ENCODE measurements at regions not wholly inside any gene's neighbourhood (a gene's known extent, or its start where the extent isn't known, plus 50 kb on each side); places are given as distances from the start of the nearest gene placed in this dataset.

GRCh38 chr2:210798180-210798579 is 241.8 kb downstream of the CPS1 start:
- Mint-ChIP-seq H3K9me3 (no peaks in the 10 kb centered on the region), H3K36me3 (ENCODE audit: low read depth) (no peaks in the 10 kb centered on the region), H3K27ac (no peak overlapping the region), H3K4me1 (no peaks in the 10 kb centered on the region), H3K27me3 (ENCODE audit: low read depth) (no peaks in the 10 kb centered on the region), H3K4me3 (no peak overlapping the region)
- TF ChIP-seq, protein P1, sequence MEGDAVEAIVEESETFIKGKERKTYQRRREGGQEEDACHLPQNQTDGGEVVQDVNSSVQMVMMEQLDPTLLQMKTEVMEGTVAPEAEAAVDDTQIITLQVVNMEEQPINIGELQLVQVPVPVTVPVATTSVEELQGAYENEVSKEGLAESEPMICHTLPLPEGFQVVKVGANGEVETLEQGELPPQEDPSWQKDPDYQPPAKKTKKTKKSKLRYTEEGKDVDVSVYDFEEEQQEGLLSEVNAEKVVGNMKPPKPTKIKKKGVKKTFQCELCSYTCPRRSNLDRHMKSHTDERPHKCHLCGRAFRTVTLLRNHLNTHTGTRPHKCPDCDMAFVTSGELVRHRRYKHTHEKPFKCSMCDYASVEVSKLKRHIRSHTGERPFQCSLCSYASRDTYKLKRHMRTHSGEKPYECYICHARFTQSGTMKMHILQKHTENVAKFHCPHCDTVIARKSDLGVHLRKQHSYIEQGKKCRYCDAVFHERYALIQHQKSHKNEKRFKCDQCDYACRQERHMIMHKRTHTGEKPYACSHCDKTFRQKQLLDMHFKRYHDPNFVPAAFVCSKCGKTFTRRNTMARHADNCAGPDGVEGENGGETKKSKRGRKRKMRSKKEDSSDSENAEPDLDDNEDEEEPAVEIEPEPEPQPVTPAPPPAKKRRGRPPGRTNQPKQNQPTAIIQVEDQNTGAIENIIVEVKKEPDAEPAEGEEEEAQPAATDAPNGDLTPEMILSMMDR (IDR thresholded peaks at IDR 0.05; ENCODE audit: unreplicated experiment in 3 of 3): no peak

DNA sequence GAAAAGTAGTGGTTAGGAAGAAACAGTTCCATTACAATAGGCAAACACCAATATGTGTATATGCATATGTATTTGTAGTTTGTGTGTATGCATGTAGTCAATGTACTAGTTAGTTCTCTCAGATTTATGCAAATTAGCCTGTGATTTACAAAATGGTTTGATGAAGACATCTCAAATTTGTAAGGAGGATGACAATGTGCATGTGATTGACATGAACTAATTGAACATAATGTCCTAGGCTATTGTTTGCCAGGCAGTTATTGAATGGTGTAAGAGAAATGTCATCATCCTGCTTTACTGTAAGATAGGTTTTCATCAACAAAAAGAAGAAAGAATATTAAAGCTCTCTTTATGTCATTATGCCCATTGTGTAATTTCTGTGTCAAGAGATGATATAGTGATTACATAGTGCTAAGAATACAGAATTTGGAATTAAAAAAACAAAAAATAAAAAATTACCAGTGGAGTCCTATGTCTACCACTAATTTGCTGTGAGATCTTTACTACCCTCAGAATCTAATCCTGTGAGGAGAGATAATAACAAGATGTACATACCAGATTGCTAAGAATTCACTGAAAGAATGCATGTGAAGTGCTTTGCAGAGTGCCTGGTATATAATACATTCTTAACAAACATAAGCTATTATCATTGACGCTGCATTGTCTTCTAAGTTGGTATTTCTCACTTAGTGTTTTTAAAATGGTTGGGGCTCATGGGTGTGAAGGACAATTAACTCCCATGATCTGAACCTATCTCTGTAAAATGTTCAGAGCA is 258.0 kb downstream of the CPS1 start:
- Mint-ChIP-seq H3K4me3 (no peak overlapping the region), H3K36me3 (ENCODE audit: low read depth) (no peaks in the 10 kb centered on the region), H3K4me1 (no peaks in the 10 kb centered on the region), H3K9me3 (peaks cover 5% of the 10 kb centered on the region), H3K27me3 (ENCODE audit: low read depth) (no peaks in the 10 kb centered on the region), H3K27ac (no peak overlapping the region)
- TF ChIP-seq, protein P1 (IDR thresholded peaks at IDR 0.05; ENCODE audit: unreplicated experiment in 3 of 3): no peak

DNA sequence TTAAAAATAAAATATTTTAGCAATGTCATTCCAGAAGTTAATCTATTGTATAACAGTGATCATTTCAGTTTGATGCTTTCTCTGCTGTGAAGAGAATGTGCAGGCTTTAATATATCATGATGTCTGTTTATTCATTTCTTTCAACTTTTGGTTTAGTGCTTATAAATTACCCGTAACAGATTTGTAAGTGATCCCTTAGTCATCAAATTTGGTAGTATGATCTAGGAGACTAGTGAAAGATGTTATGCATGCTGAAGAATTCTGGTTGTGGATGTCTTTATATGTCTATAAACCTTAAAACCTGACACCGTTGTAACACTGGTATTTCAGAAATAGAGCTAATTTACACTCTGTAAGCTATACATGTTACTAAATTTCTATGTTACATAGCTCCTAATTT is 260.4 kb downstream of the CPS1 start:
- Mint-ChIP-seq H3K9me3 (peaks cover 2% of the 10 kb centered on the region), H3K27ac (no peak overlapping the region), H3K4me3 (no peak overlapping the region), H3K36me3 (ENCODE audit: low read depth) (no peaks in the 10 kb centered on the region), H3K4me1 (no peaks in the 10 kb centered on the region), H3K27me3 (ENCODE audit: low read depth) (no peaks in the 10 kb centered on the region)
- TF ChIP-seq, protein P1 (IDR thresholded peaks at IDR 0.05; ENCODE audit: unreplicated experiment in 3 of 3): no peak

- H3K4me3 Mint-ChIP-seq: no peak overlapping the region
- H3K36me3 Mint-ChIP-seq (ENCODE audit: low read depth): no peaks in the 10 kb centered on the region
- peaks cover 2% of the 10 kb centered on the region for H3K9me3 Mint-ChIP-seq
- no peak overlapping the region for H3K27ac Mint-ChIP-seq
- H3K27me3 Mint-ChIP-seq (ENCODE audit: low read depth): no peaks in the 10 kb centered on the region
- TF ChIP-seq, protein P1 (IDR thresholded peaks at IDR 0.05; ENCODE audit: unreplicated experiment in 3 of 3): no peak
- no peaks in the 10 kb centered on the region for H3K4me1 Mint-ChIP-seq
Measured at GRCh38 chr2:210818473-210818872, 262.1 kb downstream of the CPS1 start.

- TF ChIP-seq, protein P1 (IDR thresholded peaks at IDR 0.05; ENCODE audit: unreplicated experiment in 3 of 3): no peak
- Mint-ChIP-seq H3K4me3 (no peak overlapping the region), H3K27ac (no peak overlapping the region)
Measured at GRCh38 chr2:210833403-210833802, 277.0 kb downstream of the CPS1 start.

GRCh38 chr2:210839034-210839433 is 282.6 kb downstream of the CPS1 start:
- Mint-ChIP-seq H3K27ac (no peak overlapping the region), H3K4me3 (no peak overlapping the region), H3K9me3 (no peaks in the 10 kb centered on the region), H3K27me3 (ENCODE audit: low read depth) (no peaks in the 10 kb centered on the region), H3K36me3 (ENCODE audit: low read depth) (no peaks in the 10 kb centered on the region), H3K4me1 (no peaks in the 10 kb centered on the region)
- TF ChIP-seq, protein P1 (IDR thresholded peaks at IDR 0.05; ENCODE audit: unreplicated experiment in 3 of 3): no peak

More at GRCh38 chr2:210833403-210833802, 277.0 kb downstream of the CPS1 start:
- Mint-ChIP-seq H3K36me3 (ENCODE audit: low read depth) (no peaks in the 10 kb centered on the region), H3K9me3 (no peaks in the 10 kb centered on the region), H3K4me1 (no peaks in the 10 kb centered on the region), H3K27me3 (ENCODE audit: low read depth) (no peaks in the 10 kb centered on the region)
